PC-3 (cell line): ENCODE measurements at regions not wholly inside any gene's neighbourhood (a gene's known extent, or its start where the extent isn't known, plus 50 kb on each side); places are given as distances from the start of the nearest gene placed in this dataset.

Experiments used
- ATAC-seq: fragments of 200-7000 bp; cut with Tn5 transposase; 2 replicates; pipeline ENCODE4 v1.9.1; 2020; ENCODE audit warnings: mild to moderate bottlenecking, moderate library complexity
- BruUV-seq: library from RNA; stranded (reverse); fragments of 400-500 nt; replicated peaks from 2 replicates; lab custom pipeline; 2021; lab: Mats Ljungman, UMichigan
- CTCF ChIA-PET: fragments of 300-600 bp; sonication (Branson Sonifier 250); formaldehyde crosslinking; loops from one replicate; lab custom pipeline; 2022; ENCODE audit warnings: antibody characterized with exemption; lab: Charles Lee
- POLR2A ChIA-PET: fragments of 300-600 bp; sonication (Branson Sonifier 250); formaldehyde crosslinking; loops from one replicate; lab custom pipeline; 2022; ENCODE audit warnings: antibody characterized with exemption; ENCODE audit not compliant: unreplicated experiment; lab: Charles Lee
- DNase-seq: peaks from one replicate; pipeline ENCODE4 v3.0.0-alpha.2; 2015
- H2AFZ ChIP-seq: fragments of 300-600 bp; sonication (generic); 2 replicates; pipeline ENCODE4 v1.6.0; 2016; ENCODE audit warnings: antibody characterized with exemption, low read length
- H3F3A ChIP-seq: fragments of 300-600 bp; sonication (generic); one replicate; pipeline ENCODE4 v1.6.0; 2017; ENCODE audit warnings: antibody characterized with exemption, low read length, control low read depth, mild to moderate bottlenecking; ENCODE audit not compliant: unreplicated experiment
- H3K27ac ChIP-seq: fragments of 300-600 bp; sonication (generic); 2 replicates; pipeline ENCODE4 v1.5.1; 2016; ENCODE audit warnings: mild to moderate bottlenecking, low read length
- H3K27me3 ChIP-seq: fragments of 300-600 bp; sonication (generic); 2 replicates; pipeline ENCODE4 v1.6.1; 2016; ENCODE audit warnings: low read length, mixed read lengths
- H3K36me3 ChIP-seq: fragments of 300-600 bp; sonication (generic); 2 replicates; pipeline ENCODE4 v1.6.1; 2016; ENCODE audit warnings: low read depth, mixed run types, low read length, mixed read lengths
- H3K4me1 ChIP-seq: fragments of 300-600 bp; sonication (generic); 2 replicates; pipeline ENCODE4 v1.5.1; 2016; ENCODE audit warnings: low read length; ENCODE audit not compliant: insufficient read depth
- H3K4me2 ChIP-seq: fragments of 300-600 bp; sonication (generic); 2 replicates; pipeline ENCODE4 v1.6.0; 2016; ENCODE audit warnings: low read length
- H3K4me3 ChIP-seq: fragments of 300-600 bp; sonication (generic); 2 replicates; pipeline ENCODE4 v1.5.1; 2016; ENCODE audit warnings: mild to moderate bottlenecking, low read length, mixed read lengths
- H3K79me2 ChIP-seq: fragments of 300-600 bp; sonication (generic); 2 replicates; pipeline ENCODE4 v1.6.1; 2017; ENCODE audit warnings: low read length, mixed read lengths
- H3K9ac ChIP-seq: fragments of 300-600 bp; sonication (generic); 2 replicates; pipeline ENCODE4 v1.6.0; 2016; ENCODE audit warnings: mild to moderate bottlenecking, low read length
- H3K9me2 ChIP-seq: fragments of 300-600 bp; sonication (generic); replicated peaks from 2 replicates; pipeline ENCODE4 v1.6.1; 2016; ENCODE audit warnings: mixed run types, low read length, mixed read lengths
- H3K9me3 ChIP-seq: fragments of 300-600 bp; sonication (generic); 2 replicates; pipeline ENCODE4 v1.6.1; 2016; ENCODE audit warnings: low read length, mixed read lengths
- H4K20me1 ChIP-seq: fragments of 300-600 bp; sonication (generic); 2 replicates; pipeline ENCODE4 v1.6.1; 2016; ENCODE audit warnings: low read length, mixed read lengths
- CTCF ChIP-seq: fragments of 300-600 bp; sonication (generic); conservative IDR thresholded peaks from 2 replicates; pipeline ENCODE4 v1.5.1; 2017; ENCODE audit warnings: antibody characterized with exemption, low read depth, mild to moderate bottlenecking, low read length
- EZH2 ChIP-seq: fragments of 300-600 bp; sonication (generic); IDR thresholded peaks from one replicate; pipeline ENCODE4 v1.6.1; 2017; ENCODE audit warnings: antibody characterized with exemption, mild to moderate bottlenecking, low read length; ENCODE audit not compliant: unreplicated experiment
- EZH2phosphoT487 ChIP-seq: fragments of 300-600 bp; sonication (generic); IDR thresholded peaks from 2 replicates; pipeline ENCODE4 v1.6.1; 2018; ENCODE audit warnings: mild to moderate bottlenecking, antibody characterized with exemption, low read length, borderline replicate concordance
- intact Hi-C: fragments of 100-400 bp; cut with micrococcal nuclease; formaldehyde crosslinking; loops from 2 replicates; pipeline ENCODE4 v1.9.0; 2023

DNA sequence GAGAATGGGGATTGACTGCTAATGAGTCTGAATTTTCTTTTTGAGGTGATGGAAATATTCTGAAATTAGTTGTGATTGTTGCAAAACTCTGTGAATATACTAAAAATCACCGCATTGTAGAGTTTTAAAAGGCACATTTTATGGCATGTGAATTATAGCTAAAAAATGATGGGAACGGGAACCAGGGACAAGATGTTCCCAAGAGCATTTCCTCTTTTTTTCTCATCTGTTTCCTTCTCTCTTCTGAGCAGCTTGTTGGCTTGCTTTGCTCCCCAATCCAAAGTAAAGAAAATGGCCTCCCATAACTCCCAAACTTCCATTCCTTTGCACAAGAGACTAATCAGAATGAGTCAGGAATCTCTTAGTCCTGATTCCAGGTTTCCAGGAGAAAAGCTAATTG lies 459.2 kb downstream of the TSHZ3 start:
- POLR2A ChIA-PET, result no interaction called here
- no TSS peak for BruUV-seq
- Histone ChIP-seq H3K4me2 (no peak overlapping the region), H3K36me3 (no peaks in the 10 kb centered on the region), H3K27ac (no peak overlapping the region), H4K20me1 (no peaks in the 10 kb centered on the region), H3K9me3 (no peaks in the 10 kb centered on the region), H3K79me2 (no peaks in the 10 kb centered on the region), H3K9ac (no peak overlapping the region), H3K27me3 (no peaks in the 10 kb centered on the region), H3K4me1 (no peaks in the 10 kb centered on the region), H2AFZ (no peak overlapping the region), H3K4me3 (no peak overlapping the region), H3F3A (no peaks in the 10 kb centered on the region), H3K9me2 (no peaks in the 10 kb centered on the region)
- CTCF ChIA-PET, result no interaction called here
- intact Hi-C loops, result no loop called here
- ATAC-seq (no peak), DNase-seq (no peak)
- TF ChIP-seq EZH2 (no peak), EZH2phosphoT487 (no peak), CTCF (no peak)

DNA sequence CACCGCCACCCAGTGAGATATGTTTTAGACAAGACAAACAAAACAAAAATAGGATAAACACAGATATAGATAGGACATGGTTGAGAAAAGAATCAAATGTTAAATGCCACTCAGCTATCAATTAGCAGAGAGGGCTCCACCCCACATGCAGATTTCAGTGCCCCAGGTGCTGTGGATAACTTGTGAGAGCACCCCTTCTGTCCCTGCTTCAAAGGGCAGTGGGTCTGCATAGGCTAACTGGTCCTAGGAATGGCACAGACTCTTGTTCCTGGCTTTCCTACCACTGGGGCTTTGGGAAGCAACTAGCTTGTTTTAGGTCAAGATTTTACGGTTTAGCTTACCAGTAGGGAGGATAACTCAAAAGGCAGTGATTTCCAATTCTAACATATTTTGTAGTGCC lies 460.3 kb downstream of the TSHZ3 start:
- no TSS peak for BruUV-seq
- no peak overlapping the region for H3K9ac ChIP-seq
- ATAC-seq (no peak), DNase-seq (no peak)
- TF ChIP-seq EZH2phosphoT487 (no peak), EZH2 (no peak), CTCF (no peak)
- no peak overlapping the region for H3K4me3 ChIP-seq
- H3K79me2 ChIP-seq, result no peaks in the 10 kb centered on the region
- H3K4me1 ChIP-seq, result no peaks in the 10 kb centered on the region
- no peaks in the 10 kb centered on the region for H4K20me1 ChIP-seq
- ChIA-PET CTCF (no interaction called here), POLR2A (no interaction called here)
- no peaks in the 10 kb centered on the region for H3F3A ChIP-seq
- H3K9me2 ChIP-seq, result no peaks in the 10 kb centered on the region
- no peak overlapping the region for H3K4me2 ChIP-seq
- intact Hi-C loops, result no loop called here
- no peaks in the 10 kb centered on the region for H3K36me3 ChIP-seq
- H3K27ac ChIP-seq, result no peak overlapping the region
- no peaks in the 10 kb centered on the region for H3K27me3 ChIP-seq
- H3K9me3 ChIP-seq, result no peaks in the 10 kb centered on the region
- no peak overlapping the region for H2AFZ ChIP-seq

DNA sequence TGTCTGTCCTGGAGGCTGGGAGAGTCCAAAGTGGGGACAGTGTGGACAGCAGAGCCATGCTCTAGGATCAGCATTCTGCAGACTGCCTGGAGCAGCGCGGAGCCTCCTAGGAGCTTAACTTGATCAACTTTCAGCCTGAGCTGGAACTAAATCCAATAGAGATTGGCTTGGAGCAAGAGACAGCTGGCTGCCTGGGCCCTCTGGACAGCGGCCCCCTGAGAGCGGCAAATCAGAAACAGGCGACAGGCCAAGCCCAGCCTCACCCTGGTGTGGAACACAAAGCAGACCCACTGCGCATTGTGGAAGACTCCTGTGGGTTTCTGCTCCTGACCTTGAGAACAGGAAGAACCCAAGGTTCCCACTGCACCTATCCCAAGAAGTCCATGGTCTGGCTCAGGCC lies 462.2 kb downstream of the TSHZ3 start:
- TF ChIP-seq CTCF (no peak), EZH2 (no peak), EZH2phosphoT487 (no peak)
- POLR2A ChIA-PET, result no interaction called here
- H3K79me2 ChIP-seq, result no peaks in the 10 kb centered on the region
- H3K9ac ChIP-seq, result no peak overlapping the region
- H3K4me1 ChIP-seq, result no peaks in the 10 kb centered on the region
- H3K36me3 ChIP-seq, result no peaks in the 10 kb centered on the region
- intact Hi-C loops, result no loop called here
- no peaks in the 10 kb centered on the region for H3K9me3 ChIP-seq
- no peak overlapping the region for H2AFZ ChIP-seq
- no peak for DNase-seq
- H3K9me2 ChIP-seq, result no peaks in the 10 kb centered on the region
- BruUV-seq, result no TSS peak
- H3K27me3 ChIP-seq, result no peaks in the 10 kb centered on the region
- no peaks in the 10 kb centered on the region for H3F3A ChIP-seq
- no peak overlapping the region for H3K4me3 ChIP-seq
- H3K27ac ChIP-seq, result no peak overlapping the region
- ATAC-seq, result no peak
- no peaks in the 10 kb centered on the region for H4K20me1 ChIP-seq
- CTCF ChIA-PET, result no interaction called here
- no peak overlapping the region for H3K4me2 ChIP-seq
